Effector memory CD8-positive, alpha-beta T cell (primary cell): ENCODE measurements at regions not wholly inside any gene's neighbourhood (a gene's known extent, or its start where the extent isn't known, plus 50 kb on each side); places are given as distances from the start of the nearest gene placed in this dataset.
"Not testable (repeated sequence)": the region's sequence is repeated elsewhere in the genome, so short reads cannot be mapped to it uniquely, and the experiment has no call there.

Experiments
- ATAC-seq: fragments of 150-1000 bp; cut with Tn5 transposase; replicated peaks from 2 replicates; pipeline ENCODE4 v1.10.0; 2021; ENCODE audit warnings: mild to moderate bottlenecking, moderate library complexity
- DNase-seq, 3 experiments: peaks; one replicate each; pipeline ENCODE4 v3.0.0; 2021
- H3K27ac Mint-ChIP-seq, 2 donors: one replicate each; pipeline ENCODE4 v1.8.0; 2022; ENCODE audit warnings: mild to moderate bottlenecking in 2 of 2, mixed read lengths in 2 of 2, moderate library complexity in 2 of 2
- H3K27me3 Mint-ChIP-seq, 2 donors: one replicate each; pipeline ENCODE4 v1.8.0; 2022; ENCODE audit warnings: mixed read lengths in 2 of 2
- H3K36me3 Mint-ChIP-seq: one replicate; pipeline ENCODE4 v1.8.0; 2022; ENCODE audit warnings: mild to moderate bottlenecking, moderate library complexity, mixed read lengths; ENCODE audit not compliant: insufficient read depth
- H3K4me1 Mint-ChIP-seq, 2 donors: one replicate each; pipeline ENCODE4 v1.8.0; 2022; ENCODE audit warnings: low read depth in 2 of 2, mixed read lengths in 2 of 2
- H3K4me3 Mint-ChIP-seq, 2 donors: one replicate each; pipeline ENCODE4 v1.8.0; 2022; ENCODE audit warnings: mild to moderate bottlenecking in 2 of 2, mixed read lengths in 2 of 2, moderate library complexity in 2 of 2
- H3K9me3 Mint-ChIP-seq, 2 donors: one replicate each; pipeline ENCODE4 v1.8.0; 2022; ENCODE audit warnings: mixed read lengths in 2 of 2

DNA sequence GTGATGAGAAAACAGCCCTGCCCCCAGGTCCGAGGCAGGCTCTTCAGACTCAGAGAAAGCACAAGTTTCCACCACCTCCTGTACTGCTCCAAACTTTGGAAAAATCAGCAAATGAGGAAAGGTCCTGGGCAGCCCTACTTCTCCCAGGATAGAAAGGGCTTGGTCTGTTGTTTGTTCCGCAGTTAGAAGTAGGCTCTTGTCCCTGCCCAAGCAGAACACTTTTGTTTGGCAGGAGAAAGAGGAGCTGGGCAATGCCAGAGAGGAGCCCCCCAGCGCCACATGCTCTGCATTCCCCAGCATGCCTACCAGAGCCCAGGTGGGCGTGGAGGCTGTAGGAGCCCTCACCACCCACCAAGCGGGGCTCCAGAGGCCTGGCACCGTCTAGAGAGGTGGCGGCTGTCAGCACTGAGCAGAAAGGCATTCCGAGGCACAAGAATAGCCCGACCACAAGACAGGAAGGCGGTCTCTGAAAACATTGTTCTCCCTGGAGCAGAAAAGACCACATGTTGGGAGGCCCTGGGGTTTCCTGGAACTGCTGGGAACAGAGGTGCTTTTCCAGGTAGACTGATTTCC, 90.3 kb upstream of the CD82 start:
- no peak overlapping the region for H3K4me3 Mint-ChIP-seq

DNA sequence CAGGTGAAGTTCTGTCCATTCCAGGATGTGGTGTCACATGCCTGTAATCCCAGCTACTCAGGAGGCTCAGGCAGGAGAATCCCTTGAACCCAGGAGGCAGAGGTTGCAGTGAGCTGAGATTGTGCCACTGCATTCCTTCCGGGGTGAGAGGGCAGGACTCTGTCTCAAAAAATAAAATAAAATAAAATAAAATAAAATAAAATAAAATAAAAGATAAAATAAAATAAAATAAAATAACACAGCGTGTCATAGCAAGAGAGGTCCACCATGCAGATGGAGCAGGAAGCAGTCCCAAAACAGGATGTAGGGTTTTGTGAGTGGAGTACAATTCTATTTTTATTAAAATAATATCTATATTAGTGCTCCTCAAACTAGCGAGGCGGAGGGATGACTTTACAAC, 83.1 kb upstream of the CD82 start:
- H3K4me3 Mint-ChIP-seq, H3K9me3 Mint-ChIP-seq, H3K36me3 Mint-ChIP-seq: not testable (repeated sequence)

More for the DNA sequence above, 90.3 kb upstream of the CD82 start:
- Mint-ChIP-seq H3K36me3 (peaks cover 2% of the 10 kb centered on the region), H3K9me3 (no peaks in the 10 kb centered on the region), H3K27ac (no peak overlapping the region), H3K27me3 (peaks cover 51 to 57% of the 10 kb centered on the region in 2 donors), H3K4me1 (no peaks in the 10 kb centered on the region)
- no peak for DNase-seq
- ATAC-seq, result no peak

DNA sequence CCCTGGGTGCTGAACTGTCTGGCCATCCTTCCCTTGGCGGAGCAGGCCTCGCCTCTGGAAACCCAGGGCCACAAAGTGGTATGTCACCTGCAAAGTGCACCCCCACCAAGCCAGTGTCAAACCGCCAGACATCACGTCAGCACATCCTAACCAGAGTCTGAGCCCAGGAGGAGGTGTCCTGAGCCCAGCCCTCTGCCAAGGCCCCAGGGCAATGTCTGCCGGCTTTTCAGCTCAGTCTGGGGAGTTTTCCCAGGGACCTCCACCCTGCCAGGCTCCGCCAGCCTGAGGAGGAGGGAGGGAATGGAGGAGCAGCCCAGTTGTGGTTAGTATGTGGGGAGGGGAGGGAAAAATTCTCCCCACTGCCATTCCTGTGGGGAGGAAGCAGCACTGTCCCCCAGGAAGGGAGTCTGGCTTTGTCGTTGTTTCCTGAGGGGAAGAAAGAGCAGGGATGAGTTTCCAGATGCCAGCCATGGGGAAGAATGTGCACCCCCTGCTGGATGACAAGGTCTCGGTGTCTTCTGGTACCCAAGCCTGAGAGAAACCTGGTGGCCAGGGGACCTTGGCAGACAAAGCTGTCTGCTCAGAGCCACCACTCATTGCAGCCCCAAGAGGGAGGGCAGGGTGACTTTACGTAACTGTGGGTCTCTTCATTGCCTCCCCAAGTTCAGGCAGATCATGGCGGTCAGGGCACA, 81.4 kb upstream of the CD82 start:
- H3K27me3 Mint-ChIP-seq, result peaks cover 18 to 20% of the 10 kb centered on the region in 2 donors
- no peak overlapping the region for H3K27ac Mint-ChIP-seq
- H3K4me3 Mint-ChIP-seq, result no peak overlapping the region
- H3K4me1 Mint-ChIP-seq, result no peaks in the 10 kb centered on the region
- H3K9me3 Mint-ChIP-seq, result peaks cover 2 to 10% of the 10 kb centered on the region in 2 donors
- no peaks in the 10 kb centered on the region for H3K36me3 Mint-ChIP-seq
- DNase-seq (no peak), ATAC-seq (no peak)

More for the DNA sequence above, 83.1 kb upstream of the CD82 start:
- ATAC-seq, H3K4me1 Mint-ChIP-seq, H3K27ac Mint-ChIP-seq, DNase-seq: not testable (repeated sequence)
- peaks cover 18 to 20% of the 10 kb centered on the region in 2 donors for H3K27me3 Mint-ChIP-seq

DNA sequence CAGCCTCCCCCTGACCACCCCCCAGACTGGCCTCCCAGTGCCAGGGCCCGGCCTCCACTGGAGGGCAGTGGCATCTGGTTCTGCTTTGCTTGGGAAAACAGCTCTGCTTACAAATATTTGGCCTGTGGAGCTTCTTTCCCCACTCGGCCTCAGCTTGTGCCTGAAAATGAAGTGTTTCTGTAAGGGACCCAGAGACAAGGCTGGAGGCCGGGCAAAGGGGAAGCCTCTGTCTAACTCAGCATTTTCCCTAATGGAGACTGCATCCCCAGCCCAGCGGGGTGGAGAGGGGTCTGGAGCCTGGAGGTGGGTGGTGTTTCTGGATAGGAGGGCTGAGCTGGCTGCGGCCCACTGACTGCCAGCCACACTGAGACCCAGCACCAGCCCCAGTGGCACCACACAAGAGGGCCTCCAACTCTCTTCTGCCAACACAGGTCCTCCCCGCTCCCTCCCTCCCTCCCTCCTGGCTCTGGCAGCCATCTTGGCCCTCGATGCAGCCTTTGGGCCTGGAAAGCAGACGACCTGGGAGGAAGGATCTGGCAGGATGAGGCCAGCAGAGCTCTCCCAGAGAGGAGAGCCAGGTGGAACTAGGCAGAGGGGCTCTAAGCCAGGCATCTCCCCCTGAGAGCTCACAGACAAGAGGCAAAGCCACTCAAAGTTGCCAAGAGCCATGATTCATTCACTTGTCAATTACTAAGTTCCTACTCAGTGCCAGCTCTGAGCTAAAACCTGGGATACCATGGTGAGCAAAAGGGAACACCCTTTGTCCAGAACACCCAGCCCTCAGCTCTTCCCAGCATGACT, 77.1 kb upstream of the CD82 start:
- no peak for ATAC-seq
- peaks cover 34 to 53% of the 10 kb centered on the region in 2 donors for H3K27me3 Mint-ChIP-seq

GRCh38 chr11:44493383-44493782, 72.1 kb upstream of the CD82 start:
- DNase-seq, result no peak
- Mint-ChIP-seq H3K9me3 (no peaks in the 10 kb centered on the region), H3K27ac (no peak overlapping the region), H3K4me3 (no peak overlapping the region), H3K36me3 (no peaks in the 10 kb centered on the region), H3K27me3 (peaks cover 30 to 65% of the 10 kb centered on the region in 2 donors), H3K4me1 (no peaks in the 10 kb centered on the region)
- no peak for ATAC-seq

More for the DNA sequence above, 77.1 kb upstream of the CD82 start:
- H3K4me1 Mint-ChIP-seq, result no peaks in the 10 kb centered on the region
- H3K36me3 Mint-ChIP-seq, result no peaks in the 10 kb centered on the region
- H3K27ac Mint-ChIP-seq, result no peak overlapping the region
- H3K9me3 Mint-ChIP-seq, result peaks cover 2 to 10% of the 10 kb centered on the region in 2 donors
- H3K4me3 Mint-ChIP-seq, result no peak overlapping the region
- no peak for DNase-seq

- no peak for ATAC-seq
- H3K36me3 Mint-ChIP-seq, result no peaks in the 10 kb centered on the region
- H3K27ac Mint-ChIP-seq, result no peak overlapping the region
- no peak overlapping the region for H3K4me3 Mint-ChIP-seq
- no peak for DNase-seq
- no peaks in the 10 kb centered on the region for H3K4me1 Mint-ChIP-seq
- H3K27me3 Mint-ChIP-seq, result peaks cover 27 to 65% of the 10 kb centered on the region in 2 donors
- H3K9me3 Mint-ChIP-seq, result no peaks in the 10 kb centered on the region
Measured at GRCh38 chr11:44493930-44494329, 71.5 kb upstream of the CD82 start.

DNA sequence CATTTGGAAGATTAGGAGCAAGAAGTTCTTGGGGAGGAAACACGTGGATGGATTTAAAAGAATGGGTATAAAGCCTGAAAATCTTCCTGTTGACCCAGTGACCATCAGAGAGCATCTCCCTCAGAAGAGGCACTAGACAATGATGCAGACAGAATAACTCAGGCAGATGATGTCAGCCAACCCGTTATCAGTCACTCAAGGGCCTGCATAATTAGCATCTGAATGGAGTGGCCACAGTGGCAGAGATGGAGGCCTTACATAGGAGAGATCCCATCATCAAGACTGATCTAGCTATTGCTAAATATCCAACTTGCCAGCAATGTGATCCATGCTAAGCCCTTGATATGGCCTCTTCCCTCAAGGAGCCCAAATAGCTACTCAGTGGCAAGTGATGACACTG, 70.7 kb upstream of the CD82 start:
- Mint-ChIP-seq H3K4me1 (no peaks in the 10 kb centered on the region), H3K27me3 (peaks cover 22 to 58% of the 10 kb centered on the region in 2 donors), H3K27ac (no peak overlapping the region), H3K9me3 (no peaks in the 10 kb centered on the region), H3K4me3 (no peak overlapping the region), H3K36me3 (no peaks in the 10 kb centered on the region)
- no peak for DNase-seq
- no peak for ATAC-seq

DNA sequence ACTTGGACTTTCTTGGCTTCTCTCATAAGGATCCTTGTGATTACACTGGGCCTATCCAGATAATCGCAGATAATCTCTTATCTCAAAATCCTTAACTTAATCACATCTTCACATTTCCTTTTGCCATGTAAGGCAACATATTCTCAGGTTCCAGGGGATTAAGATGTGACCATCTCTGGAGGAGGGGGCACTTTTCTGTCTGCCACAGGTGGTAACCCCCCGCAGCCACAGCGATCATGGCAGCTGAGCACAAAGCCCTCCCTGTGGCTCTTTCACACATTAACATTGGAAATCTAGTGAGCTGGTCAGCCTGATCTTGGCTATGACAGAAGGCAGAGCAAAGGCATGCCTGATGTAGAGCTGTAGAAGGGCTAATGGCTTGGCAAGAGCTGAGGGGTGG, 69.1 kb upstream of the CD82 start:
- no peak for ATAC-seq
- DNase-seq, result no peak
- Mint-ChIP-seq H3K9me3 (no peaks in the 10 kb centered on the region), H3K4me3 (no peak overlapping the region), H3K4me1 (no peaks in the 10 kb centered on the region), H3K27me3 (peaks cover 26 to 62% of the 10 kb centered on the region in 2 donors), H3K27ac (no peak overlapping the region), H3K36me3 (no peaks in the 10 kb centered on the region)

GRCh38 chr11:44498089-44498871, 67.2 kb upstream of the CD82 start:
- DNase-seq, result no peak

GRCh38 chr11:44502506-44502905, 63.0 kb upstream of the CD82 start:
- Mint-ChIP-seq H3K4me1 (no peaks in the 10 kb centered on the region), H3K9me3 (peaks cover 0 to 4% of the 10 kb centered on the region in 2 donors), H3K36me3 (no peaks in the 10 kb centered on the region), H3K4me3 (no peak overlapping the region), H3K27me3 (peaks cover 17 to 26% of the 10 kb centered on the region in 2 donors), H3K27ac (no peak overlapping the region)
- no peak for ATAC-seq
- DNase-seq, result no peak

More at GRCh38 chr11:44498089-44498871, 67.2 kb upstream of the CD82 start:
- no peak overlapping the region for H3K4me3 Mint-ChIP-seq
- H3K27ac Mint-ChIP-seq, result no peak overlapping the region
- H3K36me3 Mint-ChIP-seq, result no peaks in the 10 kb centered on the region
- no peaks in the 10 kb centered on the region for H3K9me3 Mint-ChIP-seq
- no peak for ATAC-seq
- H3K27me3 Mint-ChIP-seq, result peaks cover 21 to 50% of the 10 kb centered on the region in 2 donors
- H3K4me1 Mint-ChIP-seq, result no peaks in the 10 kb centered on the region

DNA sequence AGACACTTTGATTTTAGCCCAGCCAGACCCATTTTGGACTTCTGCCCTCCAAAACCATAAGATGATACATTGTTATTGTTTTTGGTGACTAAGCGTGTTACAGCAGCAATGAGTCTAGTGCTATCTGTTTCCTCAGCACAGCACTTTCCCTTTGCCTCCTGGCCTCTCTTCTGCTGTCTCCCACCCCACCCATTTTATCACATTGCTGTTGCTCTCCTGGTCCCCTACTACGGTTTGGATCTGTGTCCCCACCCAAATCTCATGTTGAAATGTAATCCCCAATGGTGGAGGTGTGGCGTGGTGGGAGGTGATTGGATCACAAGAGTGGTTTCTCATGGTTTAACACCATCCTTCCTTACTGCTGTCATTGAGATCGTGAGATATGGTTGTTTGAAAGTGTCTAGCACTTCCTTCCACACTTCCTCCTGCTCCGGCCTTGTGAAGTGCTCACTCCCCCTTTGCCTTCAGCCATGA, 59.8 kb upstream of the CD82 start:
- Mint-ChIP-seq H3K27me3 (peaks cover 24 to 39% of the 10 kb centered on the region in 2 donors), H3K9me3 (peaks cover 0 to 4% of the 10 kb centered on the region in 2 donors), H3K27ac (no peak overlapping the region), H3K4me1 (no peaks in the 10 kb centered on the region), H3K36me3 (no peaks in the 10 kb centered on the region), H3K4me3 (no peak overlapping the region)
- ATAC-seq (no peak), DNase-seq (no peak)

DNA sequence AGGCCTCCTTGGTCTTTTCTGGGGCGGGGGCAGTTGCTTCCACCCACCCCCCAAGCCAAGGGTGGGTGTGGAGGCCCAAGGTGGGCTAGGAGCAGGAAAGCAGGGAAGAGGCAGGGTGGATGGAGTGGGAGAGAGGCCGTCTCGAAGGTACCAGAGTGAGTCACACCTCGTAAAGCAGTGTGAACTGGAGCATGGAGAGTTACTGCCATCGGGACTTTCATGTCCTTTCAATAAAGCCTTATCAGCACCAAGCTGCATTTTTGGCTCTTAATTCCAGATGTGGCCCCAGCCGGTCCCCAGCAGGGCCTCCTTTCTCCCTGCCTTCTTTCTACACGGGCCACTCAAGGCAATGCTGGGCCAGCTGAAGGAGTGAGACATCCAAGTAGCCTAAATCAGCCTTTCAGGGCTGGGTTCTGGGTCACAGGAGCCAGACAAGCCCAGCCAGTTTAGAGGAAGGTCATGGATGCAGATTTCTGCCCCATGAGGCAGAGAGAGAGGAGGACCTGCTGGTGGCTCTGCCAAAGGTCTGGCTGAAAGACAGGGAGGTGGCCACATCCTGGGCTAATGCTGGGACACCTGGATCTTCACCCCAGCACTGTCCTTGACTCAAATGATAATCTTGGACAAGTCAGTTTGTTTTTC, 59.0 kb upstream of the CD82 start:
- Mint-ChIP-seq H3K9me3 (peaks cover 0 to 4% of the 10 kb centered on the region in 2 donors), H3K27ac (no peak overlapping the region), H3K27me3 (peaks cover 20 to 36% of the 10 kb centered on the region in 2 donors), H3K36me3 (no peaks in the 10 kb centered on the region), H3K4me3 (no peak overlapping the region), H3K4me1 (no peaks in the 10 kb centered on the region)
- DNase-seq (no peak), ATAC-seq (no peak)

- Mint-ChIP-seq H3K27me3 (peaks cover 25 to 43% of the 10 kb centered on the region in 2 donors), H3K9me3 (peaks cover 0 to 4% of the 10 kb centered on the region in 2 donors), H3K4me1 (no peaks in the 10 kb centered on the region), H3K36me3 (no peaks in the 10 kb centered on the region), H3K27ac (no peak overlapping the region), H3K4me3 (no peak overlapping the region)
- ATAC-seq (no peak), DNase-seq (no peak)
Measured at GRCh38 chr11:44507491-44507890, 58.0 kb upstream of the CD82 start.
